Suppressor macrophage treated with lipopolysaccharide for 1 hour (primary cell): ENCODE measurements at regions not wholly inside any gene's neighbourhood (a gene's known extent, or its start where the extent isn't known, plus 50 kb on each side); places are given as distances from the start of the nearest gene placed in this dataset.
A peak's percentile ranks its signal among the peaks of the same experiment; 100 is the strongest.

Source experiments
- DNase-seq, 3 donors: peaks; one replicate each; pipeline ENCODE4 v3.0.0-alpha.2; 2020 to 2022

DNA sequence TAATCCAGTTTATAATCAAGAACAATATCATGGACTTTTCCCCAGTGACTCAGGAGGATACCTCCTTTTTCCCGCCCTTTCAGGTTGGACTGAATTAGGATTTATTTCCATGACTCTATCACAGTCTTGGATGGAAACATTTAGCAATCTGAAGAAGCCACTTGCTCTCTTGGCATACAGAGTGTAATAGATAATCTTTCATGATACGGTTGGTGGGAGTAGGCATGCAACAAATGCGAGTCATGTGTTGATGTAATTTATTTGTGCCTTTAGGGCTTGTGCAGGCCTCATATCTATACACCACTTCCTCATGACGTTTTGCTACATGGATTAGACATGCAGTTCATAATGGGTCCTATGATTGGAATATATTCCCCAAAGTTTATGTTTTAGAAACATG, 54.2 kb upstream of the MCTP2 start:
- peak; percentile 15 to 60 (median 45) for DNase-seq

DNA sequence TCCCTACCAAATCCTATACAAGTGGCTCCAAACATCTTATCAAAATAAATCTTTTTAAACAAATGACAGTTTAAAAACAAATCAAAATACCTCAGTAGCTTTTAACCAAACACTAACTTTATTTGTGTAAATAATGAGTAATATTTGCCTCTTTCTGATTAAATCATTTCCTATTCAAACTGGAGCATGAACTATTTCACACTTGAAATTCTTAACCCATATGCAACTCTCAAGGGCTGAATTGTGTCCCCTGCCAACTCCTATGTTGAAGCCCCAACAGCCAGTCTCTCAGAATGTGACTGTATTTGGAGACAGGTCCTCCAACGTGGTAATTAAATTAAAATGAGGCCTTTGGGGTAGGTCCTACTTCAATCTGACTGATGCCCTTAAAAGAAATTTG, 55.9 kb upstream of the MCTP2 start:
- DNase-seq = no peak

GRCh38 chr15:94174399-94174802, 57.0 kb upstream of the MCTP2 start:
- DNase-seq = peak; percentile 88 to 98 (median 96)

GRCh38 chr15:94168250-94168649, 63.1 kb upstream of the MCTP2 start:
- DNase-seq = peak in 2 of 3 donors; percentile 26 to 31

GRCh38 chr15:94164971-94165370, 66.4 kb upstream of the MCTP2 start:
- DNase-seq = peak in 2 of 3 donors; percentile 28 to 44

DNA sequence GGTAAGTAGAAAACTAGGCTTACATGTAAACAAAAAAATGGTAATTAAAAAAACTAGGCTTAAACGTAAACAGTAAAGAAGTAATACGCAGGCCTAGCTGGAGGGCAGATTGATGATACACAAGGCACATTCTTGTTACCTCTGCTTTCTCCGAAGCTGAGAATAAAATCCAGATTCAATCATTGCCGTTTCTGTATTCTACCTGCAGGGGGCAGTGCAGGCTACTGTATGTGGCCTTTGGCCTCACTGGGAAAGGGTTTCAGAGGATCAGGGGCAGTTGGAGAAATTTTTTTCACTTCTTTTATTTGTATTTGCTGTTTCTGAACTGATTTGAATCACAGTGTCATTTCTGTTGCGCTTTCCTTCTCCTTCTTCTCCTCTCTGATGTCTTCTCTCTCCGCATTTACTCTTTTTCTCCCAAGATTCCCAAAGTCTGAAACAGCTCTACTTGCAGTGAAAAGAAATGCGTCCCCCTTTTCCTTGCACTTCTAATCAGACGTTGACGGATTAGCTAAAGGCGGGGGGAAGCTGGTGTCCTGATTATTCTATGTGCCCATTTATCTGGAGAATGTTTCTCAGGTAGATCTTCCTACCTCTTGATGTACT, 67.1 kb upstream of the MCTP2 start:
- peak; percentile 80 to 84 (median 82) for DNase-seq

DNA sequence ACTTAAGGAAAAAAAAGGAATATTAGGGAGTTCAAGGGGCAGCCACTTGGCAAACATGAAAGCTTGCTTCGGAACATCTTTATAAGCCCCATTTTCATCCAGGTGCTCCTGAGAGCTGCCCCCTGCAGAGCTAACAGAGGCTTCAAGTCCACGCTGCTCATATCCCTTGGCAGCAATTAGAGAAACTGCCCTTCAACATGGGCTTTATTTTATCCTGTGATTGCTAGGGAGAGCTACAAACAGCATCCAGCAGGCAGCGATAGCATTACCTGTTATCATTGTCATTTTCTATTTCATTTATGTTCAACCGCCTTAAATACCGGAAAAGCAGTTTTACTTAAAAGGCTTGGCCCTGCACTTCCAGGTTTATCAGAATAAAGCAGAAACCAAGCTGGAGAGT, 68.4 kb upstream of the MCTP2 start:
- no peak for DNase-seq

DNA sequence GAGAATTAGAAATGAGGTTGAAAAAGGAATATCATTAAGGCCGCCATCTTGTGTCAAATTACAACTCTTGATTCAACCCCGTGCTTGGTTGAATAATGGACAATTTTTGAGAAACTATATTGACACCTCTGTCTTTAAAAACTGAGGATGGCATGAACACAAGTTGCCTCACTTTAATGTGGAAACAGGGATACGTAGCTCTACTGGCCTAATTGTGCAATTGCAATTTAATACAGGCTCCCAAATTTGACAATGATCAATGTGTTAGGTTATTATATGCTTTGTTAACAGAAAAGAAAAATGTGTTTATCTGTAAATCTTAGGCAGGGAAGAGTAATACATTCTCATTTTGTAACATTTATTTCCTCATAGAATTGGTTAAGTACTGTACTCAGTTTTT, 77.1 kb upstream of the MCTP2 start:
- no peak for DNase-seq

DNA sequence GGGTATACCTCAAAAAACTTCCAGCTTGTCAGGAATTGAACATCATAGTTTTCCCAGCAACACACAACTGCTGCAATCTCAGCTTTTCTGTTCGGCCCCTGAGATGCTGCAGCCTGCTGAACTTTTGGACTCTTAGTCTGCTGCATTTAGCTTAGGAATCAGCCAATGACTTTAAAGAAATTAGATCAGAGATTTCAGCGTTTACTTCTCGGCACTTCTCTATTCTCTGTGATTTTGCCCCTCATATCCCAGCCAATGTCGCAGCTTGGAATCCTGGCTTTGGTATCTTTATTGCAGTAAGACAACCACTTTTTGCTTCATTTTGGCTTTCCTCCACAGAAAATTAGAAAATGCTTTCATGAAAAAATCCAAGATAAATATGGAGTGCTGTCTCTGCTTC, 86.3 kb upstream of the MCTP2 start:
- no peak for DNase-seq

DNA sequence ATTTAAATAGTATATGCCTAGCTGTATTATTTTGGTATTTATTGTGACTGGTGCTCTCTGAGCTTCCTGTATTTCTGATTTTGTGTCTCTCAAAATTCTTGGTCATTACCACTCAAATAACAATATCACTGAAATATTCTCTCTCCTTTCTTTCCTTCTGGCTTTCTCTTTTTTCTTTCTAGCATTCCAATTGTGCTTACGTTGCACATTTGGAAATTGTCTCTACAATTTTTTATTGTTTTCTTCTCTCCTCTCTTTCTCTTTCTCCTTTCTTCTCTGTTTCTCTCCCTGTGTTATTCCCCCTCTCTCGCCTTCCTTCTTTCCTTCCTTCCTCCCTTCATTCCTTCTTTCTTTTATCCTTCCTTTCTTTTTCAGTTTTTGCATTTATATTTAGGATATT, 89.6 kb upstream of the MCTP2 start:
- no peak for DNase-seq

DNA sequence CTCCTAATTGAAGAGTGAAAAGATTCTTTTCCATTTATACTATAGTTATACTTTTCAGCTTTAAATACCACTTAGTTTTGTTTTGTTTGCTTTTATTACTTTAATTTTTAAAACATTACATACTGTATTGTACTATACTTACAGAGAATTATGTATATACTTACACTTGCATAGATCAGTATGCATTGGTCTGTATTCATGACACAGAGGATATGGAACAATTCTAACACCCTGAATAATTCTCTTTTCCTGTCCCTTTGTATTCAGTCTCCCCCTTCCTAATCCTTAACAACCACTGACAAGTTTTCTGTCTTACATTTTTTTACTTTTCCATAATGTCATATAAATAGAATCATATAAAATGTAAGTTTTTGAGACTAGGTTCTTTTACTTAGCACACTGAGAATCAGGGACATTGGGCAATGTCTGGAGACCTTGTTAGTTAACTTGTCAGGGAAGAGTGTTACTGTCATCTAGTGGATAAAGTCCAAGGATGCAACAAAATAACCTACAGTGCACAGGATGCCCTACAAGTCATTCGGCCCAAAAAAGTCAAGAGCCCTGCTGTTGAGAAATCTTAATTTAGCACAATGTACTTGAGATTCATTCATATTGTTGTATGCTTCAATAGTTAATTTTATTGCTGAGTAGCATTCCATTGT, 95.7 kb upstream of the MCTP2 start:
- peak in 1 of 3 donors; percentile 5 for DNase-seq

DNA sequence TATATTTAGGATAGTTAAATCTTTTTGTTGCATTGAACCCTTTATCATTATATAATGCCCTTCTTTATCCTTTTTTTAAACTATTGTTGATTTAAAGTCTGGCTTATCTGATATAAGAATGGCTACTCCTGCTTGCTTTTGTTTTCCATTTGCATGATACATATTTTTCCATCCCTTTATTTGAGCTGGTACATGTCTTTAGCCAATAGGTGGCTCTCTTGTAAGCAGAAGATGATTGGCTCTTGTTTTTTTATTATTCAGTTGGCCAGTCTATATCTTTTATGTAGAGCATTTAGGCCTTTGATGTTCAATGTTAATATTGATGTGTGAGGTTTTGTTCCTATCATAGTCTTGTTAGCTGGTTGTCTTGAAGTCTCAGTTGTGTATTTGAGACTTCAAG, 99.5 kb upstream of the MCTP2 start:
- DNase-seq = no peak

- DNase-seq = no peak
Measured at GRCh38 chr15:94130504-94130903, 100.9 kb upstream of the MCTP2 start.

- DNase-seq = no peak
Measured at GRCh38 chr15:94127006-94127405, 104.4 kb upstream of the MCTP2 start.

- no peak for DNase-seq
Measured at GRCh38 chr15:94125698-94126097, 105.7 kb upstream of the MCTP2 start.

DNA sequence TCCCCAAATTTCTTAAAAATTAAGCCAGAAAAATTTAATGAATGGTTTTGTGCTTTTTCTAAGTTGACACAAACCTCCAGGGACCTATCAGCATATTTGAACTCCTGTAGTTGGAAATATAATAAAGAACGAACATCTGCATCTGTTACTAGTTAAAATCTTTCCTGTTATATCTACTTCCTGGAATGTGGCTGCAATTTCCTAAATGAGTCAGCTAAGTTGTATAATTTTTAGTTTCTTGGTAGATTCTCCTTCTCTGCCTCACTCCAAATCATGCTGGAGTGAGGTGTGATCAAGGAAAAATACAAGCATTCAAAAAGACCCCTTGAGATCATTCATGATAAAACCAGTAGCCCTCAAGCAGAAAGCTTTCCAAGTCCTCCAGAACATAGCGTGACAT, 106.2 kb upstream of the MCTP2 start:
- peak in 1 of 3 donors; percentile 14 for DNase-seq

DNA sequence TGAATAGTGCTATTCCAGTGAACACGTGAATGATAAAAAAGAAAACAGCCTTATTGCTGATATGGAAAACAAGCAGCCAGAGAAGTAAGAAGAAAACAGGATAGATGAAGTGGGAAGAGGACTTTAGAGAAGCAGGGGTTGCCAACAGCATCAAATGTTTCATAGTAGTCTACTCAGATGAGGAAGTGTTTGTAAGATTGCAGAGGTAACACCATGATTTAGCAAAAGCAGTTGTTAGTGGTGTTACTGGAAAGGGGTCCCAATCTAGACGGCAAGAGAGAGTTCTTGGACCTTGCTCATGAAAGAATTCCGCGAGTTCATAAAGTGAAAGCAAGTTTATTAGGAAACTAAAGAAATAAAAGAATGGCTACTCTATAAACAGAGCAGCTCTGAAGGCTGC, 108.8 kb upstream of the MCTP2 start:
- DNase-seq = peak in 1 of 3 donors; percentile 4

DNA sequence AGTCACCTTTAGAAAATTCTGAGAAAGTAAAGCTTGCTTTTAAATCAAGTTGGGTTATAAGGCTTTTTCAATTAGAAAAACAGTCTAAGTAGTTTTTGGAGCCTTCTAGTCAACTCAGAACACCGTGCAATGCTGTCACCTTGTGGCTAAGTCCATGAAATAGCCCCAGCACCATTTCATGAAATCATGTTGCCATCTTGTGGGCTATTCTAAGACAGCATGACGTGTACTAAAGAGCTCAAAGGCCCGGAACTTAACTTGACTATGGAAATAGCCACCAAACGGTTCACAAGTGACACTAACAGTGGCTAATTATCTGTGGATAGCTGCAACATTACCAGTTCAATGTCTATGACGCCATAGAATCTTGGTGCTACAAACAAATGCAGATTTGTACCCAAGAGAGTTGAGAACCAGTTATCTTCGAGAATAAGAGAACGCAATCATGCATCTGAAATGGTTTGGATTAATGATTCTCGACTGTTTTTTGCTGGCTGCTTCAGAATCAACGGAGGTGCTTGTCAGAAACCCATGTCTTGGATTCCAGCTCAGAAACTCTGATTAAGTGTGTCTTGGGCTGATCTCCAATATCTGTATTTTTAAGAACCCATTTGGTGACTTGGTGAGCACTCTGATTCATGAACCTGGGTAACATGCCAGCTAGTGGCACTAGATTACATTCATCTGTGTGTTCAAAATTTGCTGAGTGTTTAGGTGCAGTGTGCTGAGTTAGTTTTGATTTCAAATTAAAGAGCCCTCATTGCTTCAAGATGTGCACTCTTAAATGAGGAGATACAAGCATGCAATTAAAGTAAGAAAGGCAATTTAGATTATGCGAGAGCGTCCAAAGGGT, 111.2 kb upstream of the MCTP2 start:
- DNase-seq = peak; percentile 80 to 90 (median 89)

DNA sequence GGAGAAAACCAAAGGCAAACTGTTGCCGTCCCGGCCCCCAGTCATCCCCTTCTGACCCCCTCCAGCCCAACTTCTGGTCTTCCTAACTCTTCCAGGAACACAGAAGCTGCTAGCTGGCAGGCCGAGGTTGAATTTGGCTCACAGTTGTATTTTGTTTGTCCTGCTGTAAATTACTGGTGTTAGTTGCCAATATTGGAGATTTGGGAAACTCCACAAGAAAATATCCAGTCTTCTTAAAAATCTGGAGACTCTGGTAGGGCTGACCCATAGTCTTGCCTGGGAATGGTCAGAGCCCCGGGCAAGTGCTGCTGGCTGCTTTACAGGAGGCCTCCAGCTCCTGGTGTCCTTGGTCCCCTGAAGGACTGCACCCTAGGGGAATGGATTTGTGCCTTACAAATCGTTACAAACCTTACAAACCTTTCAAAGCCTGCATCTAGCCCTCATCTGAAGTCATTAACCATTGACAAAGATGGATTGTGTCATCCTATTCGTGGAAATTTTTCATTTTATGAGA, 112.0 kb upstream of the MCTP2 start:
- no peak for DNase-seq

- DNase-seq = no peak
Measured at GRCh38 chr15:94110476-94111130, 120.8 kb upstream of the MCTP2 start.

GRCh38 chr15:94107652-94108051, 123.7 kb upstream of the MCTP2 start:
- DNase-seq = no peak

GRCh38 chr15:94105760-94106159, 125.6 kb upstream of the MCTP2 start:
- no peak for DNase-seq

- no peak for DNase-seq
Measured at GRCh38 chr15:94100863-94101262, 130.5 kb upstream of the MCTP2 start.
